ENCODE measurements at regions not wholly inside any gene's neighbourhood (a gene's known extent, or its start where the extent isn't known, plus 50 kb on each side); places are given as distances from the start of the nearest gene placed in this dataset.

GRCh38 chr4:79780129-79780528 lies 292.9 kb downstream of the ANTXR2 start:
- H3K9me3 ChIP-seq, result no peaks in the 10 kb centered on the region
- TF ChIP-seq CTCF (IDR thresholded peaks at IDR 0.05), result no peak
- H3K27ac ChIP-seq, result no peak overlapping the region
- no peaks in the 10 kb centered on the region for H3K36me3 ChIP-seq (ENCODE audit: insufficient read depth in 1 of 2, low read depth in 1 of 2)
- no peaks in the 10 kb centered on the region for H3K4me1 ChIP-seq
- no peak for ATAC-seq
- DNase-seq, result no peak
- H3K4me3 ChIP-seq, result no peak overlapping the region
- intact Hi-C loops (cut with DNase I), result no loop called here
- H3K27me3 ChIP-seq (ENCODE audit: insufficient read depth in 3 of 3, low read length in 2 of 3), result no peaks in the 10 kb centered on the region

GRCh38 chr4:79772510-79772909 lies 300.5 kb downstream of the ANTXR2 start:
- Histone ChIP-seq H3K4me1 (no peaks in the 10 kb centered on the region), H3K9me3 (peaks cover 4% of the 10 kb centered on the region), H3K36me3 (ENCODE audit: insufficient read depth in 1 of 2, low read depth in 1 of 2) (no peaks in the 10 kb centered on the region), H3K27me3 (ENCODE audit: insufficient read depth in 3 of 3, low read length in 2 of 3) (no peaks in the 10 kb centered on the region), H3K27ac (no peak overlapping the region), H3K4me3 (no peak overlapping the region)
- no peak for DNase-seq
- intact Hi-C loops (cut with DNase I), result no loop called here
- ATAC-seq, result no peak
- no peak for TF ChIP-seq CTCF (IDR thresholded peaks at IDR 0.05)

GRCh38 chr4:79764120-79764519 lies 308.9 kb downstream of the ANTXR2 start:
- no peak overlapping the region for H3K27ac ChIP-seq
- no peaks in the 10 kb centered on the region for H3K36me3 ChIP-seq (ENCODE audit: insufficient read depth in 1 of 2, low read depth in 1 of 2)
- H3K4me1 ChIP-seq, result no peaks in the 10 kb centered on the region
- no peaks in the 10 kb centered on the region for H3K27me3 ChIP-seq (ENCODE audit: insufficient read depth in 3 of 3, low read length in 2 of 3)
- no peak overlapping the region for H3K4me3 ChIP-seq
- no peak for TF ChIP-seq CTCF (IDR thresholded peaks at IDR 0.05)
- no peaks in the 10 kb centered on the region for H3K9me3 ChIP-seq
- ATAC-seq, result no peak
- intact Hi-C loops (cut with DNase I), result no loop called here
- no peak for DNase-seq
- WGBS, 3 donors, result 94 to 98% (median 97%) methylated on average over 2 of the region's 2 CpGs

GRCh38 chr4:79763486-79764075 lies 309.4 kb downstream of the ANTXR2 start:
- H3K4me3 ChIP-seq, result no peak overlapping the region
- no peaks in the 10 kb centered on the region for H3K9me3 ChIP-seq
- H3K36me3 ChIP-seq (ENCODE audit: insufficient read depth in 1 of 2, low read depth in 1 of 2), result no peaks in the 10 kb centered on the region
- WGBS, 3 donors, result 89 to 94% (median 92%) methylated on average over 4 of the region's 4 CpGs
- H3K27me3 ChIP-seq (ENCODE audit: insufficient read depth in 3 of 3, low read length in 2 of 3), result no peaks in the 10 kb centered on the region
- H3K27ac ChIP-seq, result no peak overlapping the region
- intact Hi-C loops (cut with DNase I), result no loop called here
- DNase-seq (no peak), ATAC-seq (no peak)
- no peak for TF ChIP-seq CTCF (IDR thresholded peaks at IDR 0.05)
- H3K4me1 ChIP-seq, result no peaks in the 10 kb centered on the region

- no peaks in the 10 kb centered on the region for H3K36me3 ChIP-seq (ENCODE audit: insufficient read depth in 1 of 2, low read depth in 1 of 2)
- no peak overlapping the region for H3K4me3 ChIP-seq
- H3K27me3 ChIP-seq (ENCODE audit: insufficient read depth in 3 of 3, low read length in 2 of 3), result no peaks in the 10 kb centered on the region
- H3K27ac ChIP-seq, result no peak overlapping the region
- ATAC-seq, result no peak
- H3K9me3 ChIP-seq, result no peaks in the 10 kb centered on the region
- no peak for DNase-seq
- intact Hi-C loops (cut with DNase I), result no loop called here
- no peaks in the 10 kb centered on the region for H3K4me1 ChIP-seq
- TF ChIP-seq CTCF (IDR thresholded peaks at IDR 0.05), result no peak
These were observed 313.2 kb downstream of the ANTXR2 start for GRCh38 chr4:79759793-79760192.
